HG02610 (cell line): ENCODE measurements at regions not wholly inside any gene's neighbourhood (a gene's known extent, or its start where the extent isn't known, plus 50 kb on each side); places are given as distances from the start of the nearest gene placed in this dataset.
"Not testable (repeated sequence)": the region's sequence is repeated elsewhere in the genome, so short reads cannot be mapped to it uniquely, and the experiment has no call there.

Source experiments
- ATAC-seq: cut with Tn5 transposase; IDR thresholded peaks from one replicate; pipeline ENCODE4 v1.9.1; 2021; ENCODE audit warnings: mild to moderate bottlenecking, moderate library complexity; ENCODE audit not compliant: unreplicated experiment

DNA sequence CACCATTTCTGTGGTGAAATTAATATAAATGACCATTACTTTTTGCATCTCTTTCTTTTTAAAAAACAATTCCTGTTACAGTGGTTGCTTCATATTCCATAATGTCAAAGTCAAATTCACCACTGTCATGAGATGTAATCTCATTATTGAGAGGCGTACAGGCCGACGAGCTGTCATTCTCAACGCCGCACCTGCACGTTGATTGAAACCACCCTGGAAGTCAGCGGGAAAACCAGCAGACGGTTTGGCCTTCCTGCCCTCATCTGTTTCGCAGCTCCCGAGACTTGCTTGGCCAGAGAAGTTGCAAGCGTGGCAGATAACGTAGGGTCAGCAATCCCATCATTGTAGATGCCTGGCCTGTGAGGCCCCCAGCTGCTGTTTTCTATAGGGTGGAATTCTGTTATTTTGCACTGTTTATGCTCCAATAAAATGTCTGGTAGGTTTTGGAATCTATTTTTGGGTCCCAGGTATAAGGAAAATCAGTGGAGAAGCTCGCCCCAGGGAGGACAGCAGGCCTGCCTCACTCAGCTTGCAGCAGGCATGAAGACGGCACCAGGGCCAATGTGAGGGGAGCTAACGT lies 153.4 kb downstream of the SOX1 start:
- ATAC-seq, result no peak

DNA sequence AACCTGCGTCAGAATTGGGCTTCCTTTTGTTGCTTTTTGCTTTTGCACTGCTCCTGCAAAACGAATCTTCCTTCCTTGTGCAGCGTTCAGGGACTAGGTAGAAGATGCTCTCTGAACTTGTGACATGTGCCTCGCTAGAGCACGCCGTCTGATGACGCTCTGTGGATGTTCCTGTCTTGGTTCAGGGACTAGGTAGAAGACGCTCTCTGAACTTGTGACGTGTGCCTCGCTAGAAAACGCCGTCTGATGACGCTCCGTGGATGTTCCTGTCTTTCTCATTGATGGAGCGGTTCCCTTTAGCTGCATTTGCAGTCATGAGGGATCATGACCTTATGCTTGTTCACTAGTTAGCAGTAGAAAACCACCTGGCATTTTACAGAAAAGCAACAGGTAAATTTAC lies 154.0 kb downstream of the SOX1 start:
- no peak for ATAC-seq

DNA sequence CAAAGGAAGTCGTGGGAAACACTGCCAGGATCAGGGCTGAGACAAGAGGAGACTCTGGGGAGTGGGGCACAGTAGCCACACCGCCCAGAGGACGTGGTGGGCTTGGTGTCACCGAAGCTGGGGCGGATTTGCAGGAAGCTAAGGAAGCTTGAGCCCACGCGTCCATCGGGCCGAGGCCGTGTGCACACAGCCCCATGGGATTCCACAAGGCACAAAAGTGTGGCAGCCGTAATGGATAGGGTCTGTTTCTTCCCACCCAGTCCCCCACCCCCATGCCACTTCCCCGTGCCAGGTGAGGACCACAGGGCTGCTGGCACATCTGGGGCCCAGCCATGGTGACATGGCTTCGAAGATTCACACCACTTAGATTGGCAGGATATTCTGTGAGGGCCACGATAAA lies 153.2 kb upstream of the SPACA7 start:
- ATAC-seq, result no peak

DNA sequence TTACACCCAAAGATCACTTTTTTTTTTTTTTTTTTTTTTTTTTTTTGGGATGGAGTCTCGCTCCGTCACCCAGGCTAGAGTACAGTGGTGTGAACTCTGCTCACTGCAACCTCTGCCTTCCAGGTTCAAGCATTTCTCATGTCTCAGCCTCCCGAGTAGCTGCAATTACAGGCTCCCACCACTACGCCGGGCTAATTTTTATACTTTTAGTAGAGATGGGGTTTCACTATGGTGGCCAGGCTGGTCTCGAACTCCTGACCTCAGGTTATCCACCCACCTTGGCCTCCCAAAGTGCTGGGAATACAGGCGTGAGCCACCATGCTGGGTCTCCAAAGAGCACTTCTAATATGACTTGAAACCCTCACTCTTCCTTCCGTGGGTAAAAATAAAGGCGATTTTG lies 152.2 kb upstream of the SPACA7 start:
- not testable (repeated sequence) for ATAC-seq

DNA sequence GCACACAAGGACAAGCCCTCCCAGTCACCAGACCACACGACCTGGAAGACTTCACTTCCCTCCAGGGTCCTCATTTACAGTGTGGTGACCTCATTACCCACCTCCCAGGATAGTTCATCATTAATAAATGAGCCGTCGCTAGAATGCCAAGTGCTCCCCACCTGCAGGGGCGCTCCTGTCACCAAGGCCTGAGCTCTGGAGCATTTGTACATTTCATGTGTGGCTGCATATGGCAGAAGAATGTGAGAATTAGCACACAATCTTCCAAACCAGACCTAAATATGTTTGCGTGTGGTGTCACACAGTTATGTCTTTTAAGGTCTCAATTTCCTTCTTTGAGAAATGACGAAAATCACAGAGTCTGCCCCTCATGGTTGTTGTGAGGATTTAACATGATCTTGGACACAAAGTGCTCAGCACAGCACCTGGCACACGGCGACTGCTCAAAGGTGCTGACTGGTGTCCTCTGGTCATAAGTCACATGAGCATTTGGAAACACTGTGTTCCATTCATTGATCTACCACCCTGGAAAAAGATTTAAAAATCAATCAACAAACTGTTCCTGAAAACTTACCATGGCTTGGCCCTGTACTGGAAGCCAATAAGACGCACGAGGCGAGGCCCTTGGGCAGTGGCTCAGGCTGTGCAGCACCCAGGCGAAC lies 150.6 kb upstream of the SPACA7 start:
- ATAC-seq, result no peak

DNA sequence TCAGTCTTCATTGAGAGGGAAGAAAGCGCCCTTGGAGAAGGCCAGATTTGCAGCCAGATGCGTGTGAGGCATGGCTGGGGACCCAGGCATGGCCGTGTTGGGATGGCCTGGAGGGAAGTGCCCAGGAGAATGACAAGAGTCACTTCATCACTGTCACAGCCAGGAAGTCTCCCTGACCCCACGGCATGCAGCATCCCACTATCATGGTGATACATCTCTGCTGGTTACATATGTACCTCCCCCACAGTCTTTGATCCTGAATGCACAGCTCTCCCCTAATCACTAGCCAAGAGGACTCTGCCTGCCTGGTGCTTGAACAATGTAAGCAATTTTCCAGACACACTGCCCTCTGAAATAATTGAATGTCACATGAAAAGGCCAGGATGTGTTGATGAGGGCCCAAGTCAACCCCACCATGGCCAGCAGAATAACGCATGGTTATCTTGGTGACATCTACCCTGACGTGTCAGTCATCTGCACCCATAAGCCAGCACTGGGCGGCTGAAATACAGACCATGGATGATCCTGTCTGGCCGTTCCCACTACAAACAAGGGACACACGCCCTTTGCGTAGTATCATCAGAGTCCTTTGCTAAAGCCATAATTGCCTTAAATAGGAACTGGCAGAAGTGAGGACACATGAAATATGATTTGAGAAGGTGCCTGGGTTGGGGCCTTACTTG lies 149.7 kb upstream of the SPACA7 start:
- no peak for ATAC-seq

DNA sequence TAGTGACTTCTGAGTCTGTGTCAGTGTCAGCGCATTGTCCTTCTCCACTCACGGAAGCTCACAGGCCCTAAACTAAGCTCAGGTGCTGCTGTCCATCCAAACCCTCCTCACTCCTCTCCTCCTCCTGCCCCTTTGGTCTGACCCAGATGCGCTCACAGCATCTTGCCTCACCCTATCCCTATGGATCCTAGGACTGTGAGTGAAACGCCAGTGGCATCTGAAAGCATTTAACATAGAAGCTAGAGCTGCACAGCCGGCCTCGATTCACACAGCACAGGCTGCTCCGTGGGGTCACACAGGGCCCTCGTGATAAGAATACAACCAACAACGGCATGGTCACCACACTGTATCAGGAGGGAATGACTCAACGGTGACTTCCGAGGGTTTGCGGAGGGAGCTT lies 149.1 kb upstream of the SPACA7 start:
- ATAC-seq, result no peak

DNA sequence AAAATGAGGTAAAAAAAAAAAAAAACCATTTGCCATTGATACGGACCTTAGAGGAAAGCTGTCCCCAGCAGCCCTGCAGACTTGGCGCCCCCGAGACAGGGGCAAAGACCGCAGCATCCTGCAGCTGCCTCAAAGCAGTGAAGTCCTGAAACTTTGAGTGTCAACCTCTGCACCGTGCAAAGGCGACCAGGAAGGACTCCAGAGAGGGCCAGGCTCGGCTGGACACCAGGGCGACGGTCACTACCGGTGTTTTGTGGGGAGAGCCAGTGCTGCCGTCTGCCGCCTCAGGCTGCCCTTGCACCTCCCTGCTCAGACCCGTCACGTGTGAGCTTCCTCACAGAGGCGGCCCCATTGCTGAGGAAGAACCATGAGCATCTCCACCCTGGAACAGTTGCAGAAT lies 146.7 kb upstream of the SPACA7 start:
- no peak for ATAC-seq

DNA sequence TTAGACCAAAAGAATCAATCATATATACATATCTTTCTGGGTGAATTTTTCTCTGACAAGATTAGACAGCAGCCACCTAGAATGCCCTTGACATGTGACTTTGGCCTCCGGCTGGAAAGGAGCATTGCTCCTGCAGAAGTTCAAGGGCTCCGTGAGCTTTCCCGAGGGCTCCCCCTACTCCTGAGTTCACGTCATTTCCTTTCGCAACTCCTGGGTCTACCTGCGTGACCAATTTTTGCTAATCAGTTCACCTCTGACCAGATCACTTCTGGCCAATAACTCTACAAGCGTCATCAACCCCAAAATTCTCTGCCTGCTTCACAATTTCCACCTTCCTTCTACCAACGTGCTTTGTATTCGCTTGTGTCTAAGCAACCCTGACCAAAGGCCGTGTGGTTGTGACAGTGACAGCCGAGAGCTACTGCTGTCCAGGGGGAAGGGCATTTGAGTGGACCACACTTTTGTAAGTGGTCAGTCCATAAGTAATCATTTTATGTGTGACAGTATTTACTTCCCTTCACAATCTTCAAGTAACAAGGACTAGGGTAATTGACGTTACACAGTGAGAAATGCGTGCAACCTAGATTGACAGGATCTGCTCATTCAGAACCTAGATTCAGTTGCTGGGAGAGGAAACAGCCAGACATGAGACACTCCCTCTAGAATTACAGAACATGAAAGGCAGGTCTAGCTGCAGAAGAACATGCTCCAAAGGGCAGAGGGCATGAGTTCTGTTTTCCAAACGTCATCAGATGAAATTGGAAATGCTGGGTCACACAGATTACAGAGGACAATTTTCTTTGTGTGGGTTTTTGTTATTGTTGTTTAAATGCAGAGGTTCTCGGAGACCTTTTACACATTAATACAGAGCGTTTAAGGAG lies 145.9 kb upstream of the SPACA7 start:
- ATAC-seq, result no peak

DNA sequence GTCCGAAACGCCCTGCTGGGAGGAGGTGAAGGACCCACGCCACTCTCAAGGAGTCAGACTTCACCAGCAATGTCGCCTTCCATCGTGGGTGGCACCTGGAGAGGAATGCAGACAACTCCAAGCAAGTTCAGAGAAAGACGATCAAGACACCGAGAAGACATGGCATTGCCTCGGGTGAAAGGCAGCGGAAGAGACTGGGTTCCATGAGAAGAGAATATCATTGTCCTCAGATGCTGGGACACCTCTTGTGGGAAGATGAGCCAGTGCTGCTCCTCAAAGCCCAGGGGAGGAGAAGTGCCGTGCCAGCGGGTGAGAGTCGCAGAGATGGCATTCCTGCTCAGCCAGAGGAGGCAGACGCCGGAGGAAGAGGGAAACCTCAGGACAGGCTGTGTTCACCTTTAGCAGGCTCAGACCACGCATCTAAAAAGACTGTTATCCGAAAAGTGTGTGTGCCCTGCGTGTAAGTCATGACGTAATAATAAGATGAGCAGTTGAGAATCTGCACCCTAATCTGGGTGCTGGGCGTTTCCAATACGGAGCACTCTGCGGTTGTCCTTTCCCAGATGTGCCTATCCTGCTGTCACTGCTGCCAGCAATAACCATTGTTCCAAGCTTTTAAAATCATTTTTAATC lies 144.6 kb upstream of the SPACA7 start:
- no peak for ATAC-seq

DNA sequence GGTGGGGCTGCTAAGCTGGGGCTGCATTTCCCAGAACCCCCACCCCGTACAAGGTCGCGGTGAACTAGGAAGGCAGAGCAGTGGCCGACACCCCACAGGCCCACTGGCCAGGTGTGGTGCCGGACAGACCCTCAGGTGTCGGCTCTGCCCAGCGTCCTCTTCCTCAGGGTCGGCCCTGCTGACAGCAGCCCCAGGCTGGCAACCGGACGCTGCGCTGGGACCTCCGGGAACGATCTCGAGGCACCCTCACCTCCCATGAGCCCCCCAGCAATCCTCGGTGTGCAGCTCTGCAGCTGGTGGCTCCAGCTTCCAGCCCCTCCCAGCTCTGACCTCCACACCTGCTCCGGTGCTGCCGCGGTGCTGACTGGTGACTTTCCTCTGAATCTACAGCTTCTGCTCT lies 142.9 kb upstream of the SPACA7 start:
- ATAC-seq, result no peak

GRCh38 chr13:112233716-112234115 lies 142.4 kb upstream of the SPACA7 start:
- no peak for ATAC-seq

DNA sequence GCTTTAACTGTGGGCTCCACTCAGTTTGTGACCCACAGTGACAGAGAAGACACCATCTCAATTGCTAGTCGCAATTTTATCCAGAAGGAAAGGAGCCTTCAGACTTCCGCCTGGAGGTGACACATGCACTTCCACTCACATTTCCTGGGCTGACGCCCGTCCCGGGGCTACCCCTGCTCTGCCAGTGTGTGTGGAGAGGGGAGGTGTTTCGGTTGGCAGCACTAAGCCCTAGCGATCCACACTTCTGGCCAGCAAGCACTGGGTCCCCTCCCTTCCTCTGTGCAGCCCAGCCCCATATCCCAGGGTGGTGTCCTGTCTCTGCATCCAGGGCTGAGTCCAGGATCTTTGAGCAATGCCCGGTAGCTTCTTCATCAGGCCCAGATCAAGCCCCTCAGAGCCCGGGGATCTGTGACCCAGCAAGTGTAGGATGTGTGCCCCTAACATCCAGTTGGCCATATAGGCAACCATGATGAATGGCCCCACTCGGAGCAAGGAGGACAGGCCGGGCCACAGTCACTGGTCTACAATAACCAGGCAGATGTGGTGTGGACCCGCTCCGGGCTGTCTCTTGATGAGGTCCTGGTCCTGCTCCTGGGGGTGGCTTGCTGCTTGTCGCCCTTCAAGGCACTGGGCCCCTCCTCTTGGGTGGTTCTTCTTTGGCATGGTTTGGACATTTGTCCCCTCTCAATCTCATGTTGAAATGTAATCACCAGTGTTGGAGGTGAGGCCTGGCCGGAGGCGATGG lies 141.9 kb upstream of the SPACA7 start:
- no peak for ATAC-seq

- no peak for ATAC-seq
Observed at GRCh38 chr13:112236016-112236415, 140.1 kb upstream of the SPACA7 start.

DNA sequence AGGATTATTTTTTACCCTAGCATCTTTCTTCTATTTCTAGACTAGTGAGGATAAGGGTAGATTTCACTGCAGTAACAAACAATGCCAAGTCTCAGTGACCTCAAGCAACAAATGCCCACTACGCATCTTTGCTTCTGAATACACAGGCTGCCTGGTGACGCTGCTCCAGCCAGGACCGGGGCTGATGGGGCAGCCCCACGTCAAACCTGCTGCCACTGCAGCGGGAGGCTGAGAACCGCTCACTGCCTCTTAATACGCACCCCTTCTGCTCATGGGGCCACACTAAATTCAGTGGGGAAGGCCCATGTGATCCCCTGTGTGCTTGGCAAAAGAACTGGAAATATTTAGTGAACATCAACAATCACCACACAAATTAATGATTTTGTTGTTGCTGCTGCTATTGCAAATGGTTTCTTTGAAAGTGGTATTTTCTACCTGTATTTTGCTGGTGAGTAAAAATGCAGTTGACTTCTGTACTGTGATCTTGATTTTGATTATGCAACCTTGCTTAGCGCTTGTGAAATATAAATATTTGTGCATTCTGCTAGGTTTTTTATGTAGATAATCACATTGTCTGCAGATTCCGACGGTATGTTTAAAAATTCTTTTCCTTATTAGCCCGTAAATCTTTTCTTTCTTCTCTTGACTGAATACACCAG lies 139.5 kb upstream of the SPACA7 start:
- no peak for ATAC-seq

- ATAC-seq, result no peak
Observed at GRCh38 chr13:112238436-112238995, 137.6 kb upstream of the SPACA7 start.

- ATAC-seq, result no peak
Observed at GRCh38 chr13:112240076-112240475, 136.1 kb upstream of the SPACA7 start.

GRCh38 chr13:112241288-112241687 lies 134.9 kb upstream of the SPACA7 start:
- ATAC-seq, result no peak

GRCh38 chr13:112242777-112243176 lies 133.4 kb upstream of the SPACA7 start:
- ATAC-seq, result no peak

DNA sequence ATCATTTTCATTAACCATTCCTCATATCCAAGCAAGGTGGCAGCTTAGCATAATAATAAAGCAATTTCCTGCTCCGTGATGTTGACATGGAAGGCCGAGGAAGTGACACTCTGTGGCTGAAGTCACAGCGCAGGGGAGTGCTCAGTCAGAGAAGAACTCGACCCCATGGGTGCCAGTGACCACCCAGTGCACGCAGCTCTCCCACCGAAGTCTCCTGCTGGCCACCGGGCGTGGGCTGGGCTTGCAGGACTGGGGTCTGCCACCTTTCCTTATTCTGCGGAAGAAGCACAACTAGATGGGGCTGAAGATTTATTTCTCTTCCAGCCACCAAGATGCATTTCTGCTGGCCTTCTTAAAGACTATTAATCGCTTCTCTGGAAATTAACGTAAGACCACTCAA lies 132.1 kb upstream of the SPACA7 start:
- no peak for ATAC-seq
